Endothelial cell of umbilical vein (primary cell): ENCODE measurements at regions not wholly inside any gene's neighbourhood (a gene's known extent, or its start where the extent isn't known, plus 50 kb on each side); places are given as distances from the start of the nearest gene placed in this dataset.

Experiments used
- BruUV-seq: library from RNA; stranded (reverse); fragments of 400-500 nt; replicated peaks from 2 replicates; lab custom pipeline; 2021; lab: Mats Ljungman, UMichigan
- CTCF ChIA-PET: fragments of 300-600, 350-600 bp; sonication (Branson Sonifier 250); formaldehyde crosslinking; loops from one replicate; lab custom pipeline; 2021; ENCODE audit warnings: antibody characterized with exemption, inconsistent platforms; lab: Charles Lee
- POLR2A ChIA-PET: fragments of 300-600, 350-600 bp; sonication (Branson Sonifier 250); formaldehyde crosslinking; loops from one replicate; lab custom pipeline; 2021; ENCODE audit warnings: antibody characterized with exemption, inconsistent platforms; lab: Charles Lee
- DNase-seq: peaks from one replicate; pipeline ENCODE4 v3.0.0-alpha.2; 2011; ENCODE audit warnings: low read depth, low spot score
- FAIRE-seq: peaks from 2 replicates; lab custom pipeline; 2011; peaks lifted over from hg19 to GRCh38; lab: Jason Lieb, UNC
- H2AFZ ChIP-seq: 2 replicates; pipeline ENCODE4 v1.6.0; 2012; ENCODE audit warnings: low read depth, low read length, control low read depth, inconsistent platforms
- H3K27ac ChIP-seq: 2 replicates; pipeline ENCODE4 v1.5.1; 2011; ENCODE audit warnings: low read depth, mild to moderate bottlenecking, control low read depth, low read length, moderate library complexity; ENCODE audit not compliant: insufficient read depth
- H3K27me3 ChIP-seq, 2 experiments: 2 replicates each; pipeline versions ENCODE4 v1.6.0 to v1.6.1; 2011; ENCODE audit warnings: low read length in 2 of 2, mixed read lengths in 1 of 2; ENCODE audit not compliant: control insufficient read depth in 2 of 2, insufficient read depth in 2 of 2
- H3K36me3 ChIP-seq, 2 experiments: 2 replicates in 1 of 2; 3 replicates in 1 of 2; pipeline ENCODE4 v1.5.1; 2011; ENCODE audit warnings: low read length in 2 of 2, mild to moderate bottlenecking in 1 of 2, moderate library complexity in 1 of 2; ENCODE audit not compliant: control insufficient read depth in 2 of 2, insufficient read depth in 2 of 2; ENCODE audit errors: extremely low read depth in 1 of 2
- H3K4me1 ChIP-seq: 3 replicates; pipeline ENCODE4 v1.5.1; 2011; ENCODE audit warnings: mild to moderate bottlenecking, low read length; ENCODE audit not compliant: control insufficient read depth, insufficient read depth; ENCODE audit errors: extremely low read depth
- H3K4me2 ChIP-seq: 2 replicates; pipeline ENCODE4 v1.6.1; 2011; ENCODE audit warnings: low read length, control low read depth, mixed read lengths; ENCODE audit not compliant: insufficient read depth
- H3K4me3 ChIP-seq, 3 experiments: fragments of 200-600 bp in 1 of 3; sonication (generic), shearing (Covaris generic) in 1 of 3; replicated peaks in 1 of 3; 2 replicates each; pipeline ENCODE4 v1.5.1; 2011 to 2016; ENCODE audit warnings: control low read depth in 3 of 3, low read length in 3 of 3, mild to moderate bottlenecking in 2 of 3, inconsistent platforms in 1 of 3, low read depth in 1 of 3, moderate library complexity in 1 of 3; ENCODE audit not compliant: insufficient read depth in 1 of 3
- H3K79me2 ChIP-seq: 2 replicates; pipeline ENCODE4 v1.6.0; 2012; ENCODE audit warnings: low read length, inconsistent platforms; ENCODE audit not compliant: control insufficient read depth, insufficient read depth
- H3K9ac ChIP-seq: replicated peaks from 2 replicates; pipeline ENCODE3; 2011; ENCODE audit warnings: low read length, control low read depth; ENCODE audit not compliant: insufficient read depth; ENCODE audit errors: extremely low read depth
- H3K9me1 ChIP-seq: replicated peaks from 3 replicates; pipeline ENCODE4 v1.6.0; 2011; ENCODE audit warnings: mild to moderate bottlenecking, low read length; ENCODE audit not compliant: control insufficient read depth, insufficient read depth; ENCODE audit errors: extremely low read depth
- H3K9me3 ChIP-seq: replicated peaks from 2 replicates; pipeline ENCODE4 v1.5.1; 2012; ENCODE audit warnings: low read length, inconsistent platforms; ENCODE audit not compliant: control insufficient read depth, insufficient read depth
- H4K20me1 ChIP-seq: replicated peaks from 2 replicates; pipeline ENCODE3; 2011; ENCODE audit warnings: mild to moderate bottlenecking, low read length; ENCODE audit not compliant: control insufficient read depth, insufficient read depth; ENCODE audit errors: extremely low read depth
- CTCF ChIP-seq, 2 donors: IDR thresholded peaks; 1 replicate in 1 of 2; 2 replicates in 1 of 2; pipeline ENCODE4 v1.5.1; 2011; ENCODE audit warnings: low read length in 2 of 2, mild to moderate bottlenecking in 2 of 2, moderate library complexity in 2 of 2, control low read depth in 1 of 2, inconsistent platforms in 1 of 2, low read depth in 1 of 2; ENCODE audit not compliant: insufficient read depth in 1 of 2; ENCODE audit errors: extremely low read depth in 1 of 2
- EZH2 ChIP-seq: IDR thresholded peaks from 2 replicates; pipeline ENCODE4 v1.6.1; 2012; ENCODE audit warnings: borderline replicate concordance, low read depth, mild to moderate bottlenecking, moderate library complexity, low read length, inconsistent platforms; ENCODE audit not compliant: severe bottlenecking
- FOS ChIP-seq: IDR thresholded peaks from 2 replicates; pipeline ENCODE4 v1.6.1; 2011; ENCODE audit warnings: mild to moderate bottlenecking, low read length, moderate library complexity, borderline replicate concordance; ENCODE audit not compliant: insufficient read depth
- GATA2 ChIP-seq: IDR thresholded peaks from 2 replicates; pipeline ENCODE4 v1.7.0; 2011; ENCODE audit warnings: low read depth, mild to moderate bottlenecking, moderate library complexity, mixed read lengths, low read length; ENCODE audit not compliant: insufficient read length, insufficient read depth
- JUN ChIP-seq: IDR thresholded peaks from 2 replicates; pipeline ENCODE4 v1.6.1; 2011; ENCODE audit warnings: borderline replicate concordance, low read depth; ENCODE audit not compliant: insufficient read length, insufficient read depth
- MAX ChIP-seq: IDR thresholded peaks from 2 replicates; pipeline ENCODE4 v1.6.1; 2011; ENCODE audit not compliant: insufficient read depth, insufficient read length
- MYC ChIP-seq: IDR thresholded peaks from one replicate; pipeline ENCODE4 v1.6.1; 2011; ENCODE audit warnings: mild to moderate bottlenecking, low read depth, low read length
- POLR2A ChIP-seq: IDR thresholded peaks from 2 replicates; pipeline ENCODE4 v1.6.1; 2012; ENCODE audit warnings: low read depth, mild to moderate bottlenecking, control low read depth, low read length
- POLR2AphosphoS5 ChIP-seq: IDR thresholded peaks from 2 replicates; pipeline ENCODE4 v1.6.1; 2012; ENCODE audit warnings: low read depth, mild to moderate bottlenecking, control low read depth, low read length, moderate library complexity; ENCODE audit not compliant: insufficient read depth
- dilution Hi-C: fragments of 300-500 bp; cut with MboI; formaldehyde crosslinking; loops from one replicate; pipeline ENCODE4 v1.15.0; 2019; ENCODE audit warnings: low sequenced_read_pairs; ENCODE audit not compliant: extremely low pct_ligation_motif_present
- intact Hi-C: fragments of 100-400 bp; cut with micrococcal nuclease; formaldehyde crosslinking; loops from one replicate; pipeline ENCODE4 v1.10.0; 2022

- no peak for TF ChIP-seq POLR2AphosphoS5
- no peak for TF ChIP-seq CTCF (IDR thresholded peaks at IDR 0.05; ENCODE audit: extremely low read depth in 1 of 2, insufficient read depth in 1 of 2, low read depth in 1 of 2, low read length in 2 of 2)
- no peak for TF ChIP-seq EZH2
- TF ChIP-seq POLR2A = no peak
- TF ChIP-seq GATA2 = no peak
- no peak for TF ChIP-seq JUN
- no peak for TF ChIP-seq FOS
- TF ChIP-seq MAX = no peak
- no peak for TF ChIP-seq MYC
- BruUV-seq = no TSS peak
- Histone ChIP-seq H3K4me3 (no peak overlapping the region), H3K9me1 (no peaks in the 10 kb centered on the region), H3K4me2 (no peak overlapping the region), H3K27me3 (no peaks in the 10 kb centered on the region), H3K27ac (no peak overlapping the region), H3K9me3 (no peaks in the 10 kb centered on the region), H3K4me1 (no peaks in the 10 kb centered on the region), H3K9ac (no peak overlapping the region), H4K20me1 (no peaks in the 10 kb centered on the region), H3K79me2 (no peaks in the 10 kb centered on the region), H3K36me3 (no peaks in the 10 kb centered on the region), H2AFZ (no peak overlapping the region)
- no peak for DNase-seq
- intact Hi-C loops (no loop called here), dilution Hi-C loops (no loop called here)
- ChIA-PET CTCF (no interaction called here), POLR2A (no interaction called here)
- FAIRE-seq = no peak
These were observed 657.0 kb upstream of the SYT4 start for GRCh38 chr18:43934322-43934721.
